Psoas muscle (tissue), 7 donors: ENCODE measurements at regions not wholly inside any gene's neighbourhood (a gene's known extent, or its start where the extent isn't known, plus 50 kb on each side); places are given as distances from the start of the nearest gene placed in this dataset.
"Not testable (repeated sequence)": the region's sequence is repeated elsewhere in the genome, so short reads cannot be mapped to it uniquely, and the experiment has no call there.

ENCODE experiments used
- ATAC-seq, 4 donors: fragments of 200-7000 bp; cut with Tn5 transposase; one replicate each; pipeline ENCODE4 v1.9.1; 2020; ENCODE audit warnings: moderate library complexity in 3 of 4, mild to moderate bottlenecking in 2 of 4
- DNase-seq, 2 donors: peaks; one replicate each; pipeline ENCODE4 v3.0.0-alpha.2; 2020
- H3K27ac ChIP-seq: fragments of 200-600 bp; one replicate; pipeline ENCODE4 v1.8.0; 2022
- H3K27me3 ChIP-seq, 3 donors: fragments of 200-600 bp in 1 of 3; one replicate each; pipeline versions ENCODE4 v1.6.1 to v1.8.0; 2013 to 2022; ENCODE audit warnings: low read length in 2 of 3, mild to moderate bottlenecking in 2 of 3, moderate library complexity in 1 of 3; ENCODE audit not compliant: insufficient read depth in 3 of 3
- H3K36me3 ChIP-seq, 2 donors: fragments of 200-600 bp in 1 of 2; one replicate each; pipeline versions ENCODE4 v1.6.1 to v1.8.0; 2013 to 2022; ENCODE audit warnings: low read depth in 1 of 2, mild to moderate bottlenecking in 1 of 2, moderate library complexity in 1 of 2; ENCODE audit not compliant: insufficient read depth in 1 of 2
- H3K4me1 ChIP-seq: fragments of 200-600 bp; one replicate; pipeline ENCODE4 v1.8.0; 2022
- H3K4me3 ChIP-seq: fragments of 200-600 bp; one replicate; pipeline ENCODE4 v1.8.0; 2022; ENCODE audit warnings: mild to moderate bottlenecking
- H3K9me3 ChIP-seq: fragments of 200-600 bp; one replicate; pipeline ENCODE4 v1.8.0; 2022
- WGBS, 3 donors: extraction: QIAGEN DNeasy Blood & Tissue Kit; methylation state at CpG; one replicate each; pipeline versions ENCODE4 v1.1.6 to v1.1.7; 2013; 5-methylcytosine and 5-hydroxymethylcytosine counted together
- intact Hi-C, 2 donors: fragments of 100-400 bp; cut with DNase I; formaldehyde crosslinking; loops; one replicate each; pipeline versions ENCODE4 v1.11.0 to v1.14.2; 2022
- TF ChIP-seq, protein P1 (sequence below): fragments of 200-600 bp; IDR thresholded peaks from one replicate; pipeline ENCODE4 v1.8.0; 2022; ENCODE audit warnings: antibody characterized with exemption
- donor health status: healthy with polysubstance abuse.
- donor health status: DM: no; HTN: no; CAD: no; lungs with moderate emphysema.
- donor health status: Bipolar disorder and iron deficiency.
- donor health status: healthy.
- donor health status: DM: yes; HTN: yes; CAD: no.
- donor health status: DM: no; HTN: no; CAD: no.
- donor health status: DM: yes; HTN: yes; CAD: no.

- Histone ChIP-seq H3K4me3 (no peak overlapping the region), H3K36me3 (no peaks in the 10 kb centered on the region), H3K27ac (no peak overlapping the region), H3K4me1 (no peaks in the 10 kb centered on the region), H3K9me3 (no peaks in the 10 kb centered on the region), H3K27me3 (no peaks in the 10 kb centered on the region)
- 93 to 98% (median 95%) methylated on average over 1 of the region's 1 CpG for WGBS, 3 donors
- ATAC-seq = no peak
- no peak for DNase-seq
- intact Hi-C loops = no loop called here
- TF ChIP-seq, protein P1, sequence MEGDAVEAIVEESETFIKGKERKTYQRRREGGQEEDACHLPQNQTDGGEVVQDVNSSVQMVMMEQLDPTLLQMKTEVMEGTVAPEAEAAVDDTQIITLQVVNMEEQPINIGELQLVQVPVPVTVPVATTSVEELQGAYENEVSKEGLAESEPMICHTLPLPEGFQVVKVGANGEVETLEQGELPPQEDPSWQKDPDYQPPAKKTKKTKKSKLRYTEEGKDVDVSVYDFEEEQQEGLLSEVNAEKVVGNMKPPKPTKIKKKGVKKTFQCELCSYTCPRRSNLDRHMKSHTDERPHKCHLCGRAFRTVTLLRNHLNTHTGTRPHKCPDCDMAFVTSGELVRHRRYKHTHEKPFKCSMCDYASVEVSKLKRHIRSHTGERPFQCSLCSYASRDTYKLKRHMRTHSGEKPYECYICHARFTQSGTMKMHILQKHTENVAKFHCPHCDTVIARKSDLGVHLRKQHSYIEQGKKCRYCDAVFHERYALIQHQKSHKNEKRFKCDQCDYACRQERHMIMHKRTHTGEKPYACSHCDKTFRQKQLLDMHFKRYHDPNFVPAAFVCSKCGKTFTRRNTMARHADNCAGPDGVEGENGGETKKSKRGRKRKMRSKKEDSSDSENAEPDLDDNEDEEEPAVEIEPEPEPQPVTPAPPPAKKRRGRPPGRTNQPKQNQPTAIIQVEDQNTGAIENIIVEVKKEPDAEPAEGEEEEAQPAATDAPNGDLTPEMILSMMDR = no peak
Observed at GRCh38 chr4:74555843-74556242, 110.9 kb downstream of the AREG start.

DNA sequence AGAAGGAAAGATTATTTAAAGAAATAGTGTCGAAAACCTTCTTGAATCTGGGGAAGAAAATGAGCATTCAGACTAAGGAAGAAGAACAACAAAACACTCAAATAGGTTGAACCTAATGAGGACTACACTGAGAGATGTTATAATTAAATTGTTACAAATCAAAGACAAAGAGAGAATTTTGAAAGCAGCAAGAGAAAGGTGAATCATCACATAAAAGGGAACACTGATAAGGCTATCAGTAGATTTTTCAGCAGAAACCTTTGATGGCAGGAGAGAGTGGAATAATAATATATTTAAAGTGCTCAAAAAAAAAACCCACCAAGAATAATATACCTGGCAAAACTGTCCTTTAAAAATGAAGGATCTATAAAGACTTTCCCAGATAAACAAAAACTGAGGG is 114.9 kb downstream of the AREG start:
- 0 to 63% (median 61%) methylated on average over 1 of the region's 1 CpG for WGBS, 3 donors
- intact Hi-C loops = no loop called here
- DNase-seq = no peak
- Histone ChIP-seq H3K36me3 (no peaks in the 10 kb centered on the region), H3K27me3 (no peaks in the 10 kb centered on the region), H3K9me3 (no peaks in the 10 kb centered on the region), H3K4me3 (no peak overlapping the region), H3K4me1 (no peaks in the 10 kb centered on the region), H3K27ac (no peak overlapping the region)
- TF ChIP-seq, protein P1 = no peak
- no peak for ATAC-seq

DNA sequence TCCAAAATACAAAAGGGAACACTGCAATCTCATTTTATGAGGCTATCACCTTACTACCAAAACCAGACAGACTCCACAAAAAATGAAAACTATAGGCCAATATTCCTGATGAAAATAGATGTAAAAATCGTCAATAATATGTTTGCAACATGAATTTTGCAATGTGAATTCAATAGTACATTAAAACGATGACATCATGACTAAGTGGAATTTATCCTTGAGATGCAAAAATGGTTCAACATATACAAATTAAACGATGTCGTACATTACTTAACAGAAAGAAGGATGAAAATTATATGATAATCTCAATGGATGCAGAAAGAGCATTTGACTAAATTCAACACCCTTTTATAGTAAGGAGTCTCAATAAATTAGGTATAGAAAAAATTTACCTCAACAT is 123.0 kb downstream of the AREG start:
- H3K9me3 ChIP-seq = peaks cover 12% of the 10 kb centered on the region
- no peak overlapping the region for H3K27ac ChIP-seq
- ATAC-seq = no peak
- TF ChIP-seq, protein P1 = no peak
- DNase-seq = no peak
- WGBS, 3 donors = 84 to 92% (median 87%) methylated on average over 4 of the region's 4 CpGs
- H3K36me3 ChIP-seq = no peaks in the 10 kb centered on the region
- H3K27me3 ChIP-seq = no peaks in the 10 kb centered on the region
- no peaks in the 10 kb centered on the region for H3K4me1 ChIP-seq
- no peak overlapping the region for H3K4me3 ChIP-seq
- intact Hi-C loops = no loop called here

- intact Hi-C loops = no loop called here
- ATAC-seq (no peak), DNase-seq (no peak)
- peaks cover 12% of the 10 kb centered on the region for H3K9me3 ChIP-seq
- H3K27ac ChIP-seq = no peak overlapping the region
- no peaks in the 10 kb centered on the region for H3K36me3 ChIP-seq
- WGBS, 3 donors = 40 to 61% (median 55%) methylated on average over 3 of the region's 3 CpGs
- TF ChIP-seq, protein P1 = no peak
- H3K4me3 ChIP-seq = no peak overlapping the region
- no peaks in the 10 kb centered on the region for H3K4me1 ChIP-seq
- no peaks in the 10 kb centered on the region for H3K27me3 ChIP-seq
Observed at GRCh38 chr4:74570095-74570494, 125.2 kb downstream of the AREG start.

DNA sequence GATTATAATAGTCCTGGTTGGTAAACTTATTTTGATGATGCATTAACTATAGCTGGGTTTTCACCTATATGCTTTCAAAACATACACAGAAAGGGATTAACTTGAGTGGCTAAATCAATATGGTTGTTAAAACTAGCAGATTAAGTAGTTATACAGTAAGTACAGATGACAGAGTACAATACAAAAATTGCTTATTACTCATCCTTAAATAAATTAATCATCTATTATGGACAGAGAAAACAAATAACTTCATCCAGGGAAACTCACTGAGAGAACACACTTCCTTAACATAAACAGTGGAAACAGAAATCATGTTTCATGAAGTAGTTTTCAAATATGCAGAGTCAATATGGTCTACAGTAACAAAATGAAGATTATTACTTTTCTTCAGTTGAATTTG is 133.4 kb downstream of the AREG start:
- Histone ChIP-seq H3K4me1 (no peaks in the 10 kb centered on the region), H3K4me3 (no peak overlapping the region), H3K9me3 (no peaks in the 10 kb centered on the region), H3K36me3 (no peaks in the 10 kb centered on the region), H3K27me3 (no peaks in the 10 kb centered on the region), H3K27ac (no peak overlapping the region)
- no peak for DNase-seq
- ATAC-seq = no peak
- TF ChIP-seq, protein P1 = no peak
- intact Hi-C loops = no loop called here

DNA sequence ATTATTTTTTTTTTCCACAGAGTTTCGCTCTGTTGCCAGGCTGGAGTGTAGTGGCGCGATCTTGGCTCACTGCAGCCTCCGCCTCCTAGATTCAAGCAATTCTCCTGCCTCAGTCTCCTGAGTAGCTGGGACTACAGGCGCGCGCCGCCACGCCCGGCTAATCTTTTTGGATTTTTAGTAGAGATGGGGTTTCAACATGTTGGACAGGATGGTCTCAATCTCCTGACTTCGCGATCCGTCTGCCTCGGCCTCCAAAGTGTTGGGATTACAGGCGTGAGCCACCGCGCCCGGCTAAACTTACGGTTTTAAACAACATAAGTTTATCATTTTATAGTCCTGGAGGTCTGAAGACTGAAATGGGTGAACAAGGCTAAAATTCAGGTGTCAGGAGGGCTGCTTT is 133.9 kb downstream of the AREG start:
- H3K27ac ChIP-seq, ATAC-seq, H3K4me1 ChIP-seq, H3K36me3 ChIP-seq, DNase-seq, H3K27me3 ChIP-seq, H3K4me3 ChIP-seq, H3K9me3 ChIP-seq, intact Hi-C loops: not testable (repeated sequence)
- 88 to 94% (median 90%) methylated on average over 19 of the region's 19 CpGs for WGBS, 3 donors
